ENCODE measurements at regions not wholly inside any gene's neighbourhood (a gene's known extent, or its start where the extent isn't known, plus 50 kb on each side); places are given as distances from the start of the nearest gene placed in this dataset.
"Not testable (repeated sequence)": the region's sequence is repeated elsewhere in the genome, so short reads cannot be mapped to it uniquely, and the experiment has no call there.

GRCh38 chr6:82118150-82118562 lies 129.4 kb downstream of the IBTK start:
- intact Hi-C loops (cut with DNase I) = no loop called here
- TF ChIP-seq CTCF (IDR thresholded peaks at IDR 0.05) = no peak
- no peak for DNase-seq (ENCODE audit: low spot score in 2 of 2)
- Histone ChIP-seq H3K4me3 (no peak overlapping the region), H3K9me3 (no peaks in the 10 kb centered on the region), H3K27ac (no peak overlapping the region), H3K4me1 (no peaks in the 10 kb centered on the region), H3K36me3 (no peaks in the 10 kb centered on the region), H3K27me3 (no peaks in the 10 kb centered on the region)

GRCh38 chr6:82114748-82115147 lies 132.8 kb downstream of the IBTK start:
- peaks cover 3% of the 10 kb centered on the region in 2 donors for H3K9me3 ChIP-seq
- no peak overlapping the region for H3K4me3 ChIP-seq
- no peaks in the 10 kb centered on the region for H3K27me3 ChIP-seq
- H3K27ac ChIP-seq = no peak overlapping the region
- no peaks in the 10 kb centered on the region for H3K36me3 ChIP-seq
- DNase-seq (ENCODE audit: low spot score in 2 of 2) = no peak
- no peak for TF ChIP-seq CTCF (IDR thresholded peaks at IDR 0.05)
- no peaks in the 10 kb centered on the region for H3K4me1 ChIP-seq
- intact Hi-C loops (cut with DNase I) = no loop called here

DNA sequence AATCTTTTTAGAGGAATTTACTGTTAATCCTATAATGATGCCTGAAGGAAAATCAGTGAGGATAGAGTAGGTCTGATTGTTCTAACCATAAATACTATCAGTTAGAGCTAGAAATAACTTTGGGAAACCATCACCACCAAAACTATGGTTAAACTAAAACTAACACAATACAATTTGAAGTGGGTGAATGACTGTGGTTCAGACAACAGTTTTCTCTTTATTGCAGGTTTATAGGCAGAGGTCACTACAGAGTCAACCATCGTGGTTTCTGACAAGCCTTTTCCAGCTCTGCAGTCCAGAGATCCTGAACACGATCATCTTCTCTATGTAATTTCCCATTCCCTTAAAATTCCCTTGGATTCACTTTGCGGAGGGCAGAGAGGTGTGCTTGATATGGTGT lies 134.3 kb downstream of the IBTK start:
- no peak for TF ChIP-seq CTCF (IDR thresholded peaks at IDR 0.05)
- no peak for DNase-seq (ENCODE audit: low spot score in 2 of 2)
- intact Hi-C loops (cut with DNase I) = no loop called here
- Histone ChIP-seq H3K27me3 (no peaks in the 10 kb centered on the region), H3K27ac (no peak overlapping the region), H3K9me3 (peaks cover 3 to 11% of the 10 kb centered on the region in 2 donors), H3K36me3 (no peaks in the 10 kb centered on the region), H3K4me1 (no peaks in the 10 kb centered on the region), H3K4me3 (no peak overlapping the region)

- Histone ChIP-seq H3K9me3 (peaks cover 3 to 11% of the 10 kb centered on the region in 2 donors), H3K4me1 (no peaks in the 10 kb centered on the region), H3K27ac (no peak overlapping the region), H3K27me3 (no peaks in the 10 kb centered on the region), H3K36me3 (no peaks in the 10 kb centered on the region), H3K4me3 (no peak overlapping the region)
- intact Hi-C loops (cut with DNase I) = no loop called here
- no peak for DNase-seq (ENCODE audit: low spot score in 2 of 2)
- no peak for TF ChIP-seq CTCF (IDR thresholded peaks at IDR 0.05)
These were observed 135.7 kb downstream of the IBTK start for GRCh38 chr6:82111818-82112217.

- no peak for DNase-seq (ENCODE audit: low spot score in 2 of 2)
- Histone ChIP-seq H3K9me3 (peaks cover 3 to 11% of the 10 kb centered on the region in 2 donors), H3K4me3 (no peak overlapping the region), H3K4me1 (no peaks in the 10 kb centered on the region), H3K36me3 (no peaks in the 10 kb centered on the region), H3K27ac (no peak overlapping the region), H3K27me3 (no peaks in the 10 kb centered on the region)
- intact Hi-C loops (cut with DNase I) = no loop called here
- TF ChIP-seq CTCF (IDR thresholded peaks at IDR 0.05) = no peak
These were observed 136.4 kb downstream of the IBTK start for GRCh38 chr6:82111114-82111513.

DNA sequence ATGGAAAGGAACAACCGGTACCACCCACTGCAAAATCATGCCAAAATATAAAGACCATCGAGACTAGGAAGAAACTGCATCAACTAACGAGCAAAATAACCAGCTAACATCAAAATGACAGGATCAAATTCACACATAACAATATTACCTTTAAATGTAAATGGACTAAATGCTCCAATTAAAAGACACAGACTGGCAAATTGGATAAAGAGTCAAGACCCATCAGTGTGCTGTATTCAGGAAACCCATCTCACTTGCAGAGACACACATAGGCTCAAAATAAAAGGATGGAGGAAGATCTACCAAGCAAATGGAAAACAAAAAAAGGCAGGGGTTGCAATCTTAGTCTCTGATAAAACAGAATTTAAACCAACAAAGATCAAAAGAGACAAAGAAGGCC lies 144.4 kb downstream of the IBTK start:
- H3K36me3 ChIP-seq; H3K27ac ChIP-seq; H3K4me3 ChIP-seq; H3K9me3 ChIP-seq; H3K27me3 ChIP-seq; DNase-seq (ENCODE audit: low spot score in 2 of 2); intact Hi-C loops (cut with DNase I); H3K4me1 ChIP-seq: not testable (repeated sequence)

GRCh38 chr6:82101374-82102114 lies 146.0 kb downstream of the IBTK start:
- H3K27ac ChIP-seq; H3K36me3 ChIP-seq; H3K4me3 ChIP-seq; H3K27me3 ChIP-seq; H3K4me1 ChIP-seq; DNase-seq (ENCODE audit: low spot score in 2 of 2); H3K9me3 ChIP-seq; intact Hi-C loops (cut with DNase I): not testable (repeated sequence)

- H3K4me3 ChIP-seq; H3K4me1 ChIP-seq; H3K27ac ChIP-seq; DNase-seq (ENCODE audit: low spot score in 2 of 2); intact Hi-C loops (cut with DNase I); H3K27me3 ChIP-seq; H3K36me3 ChIP-seq; H3K9me3 ChIP-seq: not testable (repeated sequence)
These were observed 146.8 kb downstream of the IBTK start for GRCh38 chr6:82100763-82101162.
